Progenitor cell of endocrine pancreas (in vitro differentiated cells): ENCODE measurements at regions not wholly inside any gene's neighbourhood (a gene's known extent, or its start where the extent isn't known, plus 50 kb on each side); places are given as distances from the start of the nearest gene placed in this dataset.

Experiments
- DNase-seq: peaks from one replicate; pipeline ENCODE4 v3.0.0; 2021; ENCODE audit warnings: low spot score; ENCODE audit not compliant: unreplicated experiment
- H3K27ac Mint-ChIP-seq: 2 replicates; pipeline ENCODE4 v1.8.0; 2021; ENCODE audit warnings: mild to moderate bottlenecking, moderate library complexity, mixed read lengths
- H3K27me3 Mint-ChIP-seq: 2 replicates; pipeline ENCODE4 v1.8.0; 2021; ENCODE audit warnings: mixed read lengths
- H3K36me3 Mint-ChIP-seq: 2 replicates; pipeline ENCODE4 v1.8.0; 2022; ENCODE audit warnings: mixed read lengths; ENCODE audit not compliant: insufficient read depth
- H3K4me1 Mint-ChIP-seq: 2 replicates; pipeline ENCODE4 v1.8.0; 2021; ENCODE audit warnings: low read depth, mixed read lengths
- H3K4me3 Mint-ChIP-seq: 2 replicates; pipeline ENCODE4 v1.8.0; 2021; ENCODE audit warnings: low read depth, mild to moderate bottlenecking, moderate library complexity, mixed read lengths
- H3K9me3 Mint-ChIP-seq: 2 replicates; pipeline ENCODE4 v1.8.0; 2021; ENCODE audit warnings: low read depth, mixed read lengths
- TF ChIP-seq, protein P1 (sequence below): fragments of 200-600 bp; sonication (generic); IDR thresholded peaks from one replicate; pipeline ENCODE4 v1.5.0; 2021; ENCODE audit warnings: antibody characterized with exemption, mild to moderate bottlenecking; ENCODE audit not compliant: unreplicated experiment

DNA sequence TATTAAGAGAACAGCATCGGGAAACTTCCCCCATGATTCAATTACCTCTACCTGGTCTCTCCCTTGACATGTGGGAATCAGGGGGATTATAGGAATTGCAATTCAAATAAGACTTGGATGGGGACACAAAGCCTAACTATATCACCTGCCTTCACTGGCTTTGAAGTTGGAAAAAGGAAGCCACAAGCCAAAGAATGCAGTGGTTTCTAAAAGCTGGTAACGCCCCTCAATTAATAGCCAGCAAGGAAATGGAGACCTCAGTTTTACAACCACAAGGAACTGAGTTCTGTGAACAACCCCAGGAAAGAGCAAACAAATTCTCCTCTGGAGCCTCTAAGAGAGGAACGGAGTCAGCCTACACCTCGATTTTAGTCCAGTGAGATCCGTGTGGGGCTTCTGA lies 244.1 kb downstream of the TFAP2A start:
- Mint-ChIP-seq H3K4me1 (no peaks in the 10 kb centered on the region), H3K27me3 (no peaks in the 10 kb centered on the region), H3K36me3 (no peaks in the 10 kb centered on the region), H3K9me3 (peaks cover 8% of the 10 kb centered on the region), H3K27ac (peak overlapping the region; percentile 14), H3K4me3 (no peak overlapping the region)
- TF ChIP-seq, protein P1, sequence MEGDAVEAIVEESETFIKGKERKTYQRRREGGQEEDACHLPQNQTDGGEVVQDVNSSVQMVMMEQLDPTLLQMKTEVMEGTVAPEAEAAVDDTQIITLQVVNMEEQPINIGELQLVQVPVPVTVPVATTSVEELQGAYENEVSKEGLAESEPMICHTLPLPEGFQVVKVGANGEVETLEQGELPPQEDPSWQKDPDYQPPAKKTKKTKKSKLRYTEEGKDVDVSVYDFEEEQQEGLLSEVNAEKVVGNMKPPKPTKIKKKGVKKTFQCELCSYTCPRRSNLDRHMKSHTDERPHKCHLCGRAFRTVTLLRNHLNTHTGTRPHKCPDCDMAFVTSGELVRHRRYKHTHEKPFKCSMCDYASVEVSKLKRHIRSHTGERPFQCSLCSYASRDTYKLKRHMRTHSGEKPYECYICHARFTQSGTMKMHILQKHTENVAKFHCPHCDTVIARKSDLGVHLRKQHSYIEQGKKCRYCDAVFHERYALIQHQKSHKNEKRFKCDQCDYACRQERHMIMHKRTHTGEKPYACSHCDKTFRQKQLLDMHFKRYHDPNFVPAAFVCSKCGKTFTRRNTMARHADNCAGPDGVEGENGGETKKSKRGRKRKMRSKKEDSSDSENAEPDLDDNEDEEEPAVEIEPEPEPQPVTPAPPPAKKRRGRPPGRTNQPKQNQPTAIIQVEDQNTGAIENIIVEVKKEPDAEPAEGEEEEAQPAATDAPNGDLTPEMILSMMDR, result no peak
- DNase-seq, result no peak

DNA sequence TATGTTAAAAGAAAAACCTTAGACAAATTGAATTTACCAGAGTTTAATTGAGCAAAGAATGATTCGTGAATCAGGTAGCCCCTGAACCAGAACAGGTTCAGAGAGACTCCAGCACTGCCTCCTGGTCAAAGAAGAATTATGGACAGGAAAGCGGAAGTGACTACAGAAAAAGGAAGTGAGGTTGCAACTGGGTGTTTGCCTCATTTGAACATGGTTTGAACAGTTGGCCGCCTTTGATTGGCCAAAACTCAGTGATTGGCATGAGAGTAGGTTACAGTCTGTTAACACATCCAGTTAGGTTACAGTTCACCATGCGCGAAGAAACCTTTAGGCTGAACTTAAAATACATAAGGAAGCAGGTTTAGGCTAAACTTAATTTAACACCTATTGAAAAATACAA lies 248.8 kb downstream of the TFAP2A start:
- TF ChIP-seq, protein P1, result no peak
- Mint-ChIP-seq H3K4me1 (peaks cover 2% of the 10 kb centered on the region), H3K9me3 (peaks cover under 1% of the 10 kb centered on the region), H3K27me3 (no peaks in the 10 kb centered on the region), H3K36me3 (no peaks in the 10 kb centered on the region), H3K27ac (no peak overlapping the region), H3K4me3 (no peak overlapping the region)
- DNase-seq, result no peak

DNA sequence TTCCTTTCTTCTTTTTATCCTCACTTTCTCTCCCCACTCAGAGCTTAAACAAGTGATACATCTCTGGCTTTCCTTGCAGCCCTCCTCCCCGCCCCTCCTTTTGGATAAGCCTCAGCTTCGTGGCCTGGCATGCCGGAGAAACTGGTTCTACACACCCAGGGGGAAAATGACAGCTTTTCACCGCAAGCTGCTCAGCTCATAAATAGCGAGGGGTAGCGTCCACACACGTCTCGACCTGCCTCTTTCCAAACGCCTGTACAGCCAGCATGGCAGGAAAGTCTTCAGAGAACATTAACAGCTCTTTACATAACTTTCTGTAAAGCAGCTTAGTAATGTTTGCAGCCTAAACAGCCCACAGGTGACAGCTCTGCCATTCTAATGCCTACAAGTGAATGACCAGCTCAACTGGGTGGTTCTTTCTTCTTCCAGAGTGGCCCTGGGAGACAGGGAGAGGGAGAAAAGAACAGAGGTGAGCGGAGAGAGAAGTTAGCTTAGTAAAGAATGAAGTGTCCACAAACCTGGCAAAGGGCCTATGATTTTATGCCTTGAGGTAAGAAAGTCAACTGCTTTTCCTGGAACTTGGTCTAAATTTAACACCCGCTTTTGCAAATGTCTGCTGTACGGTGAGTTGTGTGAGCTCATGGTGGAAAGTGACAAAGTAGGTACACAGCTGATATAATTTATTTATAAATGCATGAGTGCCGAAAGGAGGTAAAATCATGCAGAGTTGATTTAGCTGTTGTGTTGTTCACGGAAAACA lies 251.5 kb downstream of the TFAP2A start:
- H3K27me3 Mint-ChIP-seq, result no peaks in the 10 kb centered on the region
- H3K4me3 Mint-ChIP-seq, result no peak overlapping the region
- no peaks in the 10 kb centered on the region for H3K36me3 Mint-ChIP-seq
- H3K4me1 Mint-ChIP-seq, result peaks cover 10% of the 10 kb centered on the region
- H3K9me3 Mint-ChIP-seq, result peaks cover 3% of the 10 kb centered on the region
- DNase-seq, result no peak
- no peak overlapping the region for H3K27ac Mint-ChIP-seq
- TF ChIP-seq, protein P1, result no peak

DNA sequence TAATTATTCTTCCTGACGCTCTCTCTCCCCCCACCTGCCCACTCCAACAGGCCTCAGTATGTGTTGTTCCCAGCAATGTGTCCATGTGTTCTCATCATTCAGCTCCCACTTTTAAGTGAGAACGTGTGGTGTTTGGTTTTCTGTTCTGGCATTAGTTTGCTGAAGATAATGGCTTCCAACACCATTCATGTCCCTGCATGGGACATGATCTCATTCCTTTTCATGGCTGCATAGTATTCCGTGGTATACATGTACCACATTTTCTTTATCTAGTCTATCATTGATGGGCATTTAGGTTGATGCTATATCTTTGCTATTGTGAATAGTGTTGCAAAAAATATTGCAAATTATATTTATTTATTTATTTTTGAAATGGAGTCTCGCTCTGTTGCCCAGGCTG lies 258.0 kb downstream of the TFAP2A start:
- peaks cover 8% of the 10 kb centered on the region for H3K4me1 Mint-ChIP-seq
- DNase-seq, result no peak
- H3K27me3 Mint-ChIP-seq, result no peaks in the 10 kb centered on the region
- H3K27ac Mint-ChIP-seq, result no peak overlapping the region
- no peaks in the 10 kb centered on the region for H3K36me3 Mint-ChIP-seq
- TF ChIP-seq, protein P1, result no peak
- H3K4me3 Mint-ChIP-seq, result no peak overlapping the region
- peaks cover 6% of the 10 kb centered on the region for H3K9me3 Mint-ChIP-seq

DNA sequence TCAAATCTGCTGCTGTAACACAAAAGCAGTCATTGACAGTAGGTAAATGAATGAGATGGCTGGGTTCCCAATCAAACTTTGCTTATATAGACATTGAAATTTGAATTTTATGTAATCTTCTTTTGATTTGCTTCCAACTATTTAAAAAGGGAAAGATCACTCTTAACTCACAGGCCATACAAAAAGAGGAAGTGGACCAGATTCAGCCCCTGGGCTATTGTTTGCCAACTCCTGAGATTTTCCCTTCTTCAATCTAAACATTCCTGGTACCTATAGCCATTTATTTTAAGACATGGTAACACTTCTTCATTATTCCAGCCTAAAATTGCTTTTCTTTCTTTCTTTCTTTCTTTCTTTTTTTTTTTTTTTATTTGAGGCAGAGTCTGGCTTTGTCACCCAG lies 260.6 kb downstream of the TFAP2A start:
- H3K27ac Mint-ChIP-seq, result no peak overlapping the region
- TF ChIP-seq, protein P1, result no peak
- peaks cover 5% of the 10 kb centered on the region for H3K27me3 Mint-ChIP-seq
- no peaks in the 10 kb centered on the region for H3K36me3 Mint-ChIP-seq
- DNase-seq, result no peak
- H3K4me3 Mint-ChIP-seq, result no peak overlapping the region
- H3K4me1 Mint-ChIP-seq, result peaks cover 8% of the 10 kb centered on the region
- H3K9me3 Mint-ChIP-seq, result peaks cover 3% of the 10 kb centered on the region
